ENCODE measurements at regions not wholly inside any gene's neighbourhood (a gene's known extent, or its start where the extent isn't known, plus 50 kb on each side); places are given as distances from the start of the nearest gene placed in this dataset.

DNA sequence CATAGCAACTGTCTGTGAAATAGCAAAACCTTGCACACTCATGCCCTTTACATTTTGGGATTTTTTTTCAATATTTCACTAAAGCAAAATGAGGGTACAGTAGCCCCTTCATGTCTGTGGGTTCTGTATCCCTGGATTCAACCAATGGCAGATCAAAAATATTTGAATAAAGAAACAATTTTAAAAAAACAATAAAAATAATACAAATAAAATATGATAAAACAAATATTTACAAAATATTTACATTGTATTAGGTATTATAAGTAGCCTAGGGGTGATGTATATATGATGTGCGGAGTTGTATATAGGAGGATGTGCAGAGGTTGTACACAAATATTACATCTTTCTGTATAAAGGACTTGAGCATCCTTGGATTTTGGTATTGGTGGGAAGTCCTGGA lies 67.3 kb upstream of the CDH10 start:
- TF ChIP-seq TAF1 (IDR thresholded peaks at IDR 0.05; ENCODE audit: borderline replicate concordance, low read depth, low read length), result no peak
- TF ChIP-seq POLR2A (IDR thresholded peaks at IDR 0.05; ENCODE audit: low read depth, low read length), result no peak
- TF ChIP-seq POLR2AphosphoS5 (IDR thresholded peaks at IDR 0.05; ENCODE audit: low read depth, low read length), result no peak
